Esophagus muscularis mucosa (tissue), 4 donors: ENCODE measurements at regions not wholly inside any gene's neighbourhood (a gene's known extent, or its start where the extent isn't known, plus 50 kb on each side); places are given as distances from the start of the nearest gene placed in this dataset.

ENCODE experiments used
- DNase-seq: peaks from one replicate; pipeline ENCODE4 v3.0.0-alpha.2; 2017; ENCODE audit errors: extremely low spot score
- H3K27ac ChIP-seq, 4 donors: fragments of 200-600 bp; sonication (generic); replicated peaks in 1 of 4; 1 replicate in 3 of 4; 2 replicates in 1 of 4; pipeline ENCODE4 v1.5.1; 2016 to 2019; ENCODE audit warnings: mild to moderate bottlenecking in 1 of 4
- H3K27me3 ChIP-seq, 4 donors: fragments of 200-600 bp; sonication (generic); one replicate each; pipeline versions ENCODE4 v1.5.1 to v1.6.0; 2016 to 2019
- H3K36me3 ChIP-seq, 4 donors: fragments of 200-600 bp; sonication (generic); one replicate each; pipeline ENCODE4 v1.5.1; 2016 to 2019
- H3K4me1 ChIP-seq, 4 donors: fragments of 200-600 bp; sonication (generic); one replicate each; pipeline ENCODE4 v1.5.1; 2016 to 2019
- H3K4me3 ChIP-seq, 4 donors: fragments of 200-600 bp; sonication (generic); 1 replicate in 2 of 4; 2 replicates in 2 of 4; pipeline ENCODE4 v1.5.1; 2016 to 2019; ENCODE audit warnings: mild to moderate bottlenecking in 4 of 4, moderate library complexity in 1 of 4
- H3K9me3 ChIP-seq, 4 donors: fragments of 200-600 bp; sonication (generic); 1 replicate in 3 of 4; 2 replicates in 1 of 4; pipeline ENCODE4 v1.5.1; 2016 to 2019
- EP300 ChIP-seq: sonication (generic); formaldehyde crosslinking; IDR thresholded peaks from one replicate; pipeline ENCODE4 v1.6.1; 2017; ENCODE audit warnings: antibody characterized with exemption
- POLR2A ChIP-seq: fragments of 450-650 bp; IDR thresholded peaks from one replicate; pipeline ENCODE4 v1.6.1; 2017; ENCODE audit warnings: antibody characterized with exemption, moderate library complexity, mild to moderate bottlenecking, low read depth
- POLR2AphosphoS5 ChIP-seq, 2 donors: sonication (generic); formaldehyde crosslinking; IDR thresholded peaks; one replicate each; pipeline ENCODE4 v1.6.1; 2017; ENCODE audit warnings: antibody characterized with exemption in 2 of 2
- WGBS: methylation state at CpG from one replicate; pipeline ENCODE4 v1.1.5; 2018; 5-methylcytosine and 5-hydroxymethylcytosine counted together
- intact Hi-C: fragments of 100-400 bp; cut with DNase I; formaldehyde crosslinking; loops from one replicate; pipeline ENCODE4 v1.15.1; 2023
- TF ChIP-seq, protein P1 (sequence below), 3 experiments: fragments of 200-600 bp in 2 of 3; fragments of 450-650 bp in 1 of 3; sonication (generic) in 2 of 3; IDR thresholded peaks; one replicate each; pipeline ENCODE4 v1.5.1; 2017 to 2019; ENCODE audit warnings: antibody characterized with exemption in 3 of 3, mild to moderate bottlenecking in 2 of 3, moderate library complexity in 1 of 3

DNA sequence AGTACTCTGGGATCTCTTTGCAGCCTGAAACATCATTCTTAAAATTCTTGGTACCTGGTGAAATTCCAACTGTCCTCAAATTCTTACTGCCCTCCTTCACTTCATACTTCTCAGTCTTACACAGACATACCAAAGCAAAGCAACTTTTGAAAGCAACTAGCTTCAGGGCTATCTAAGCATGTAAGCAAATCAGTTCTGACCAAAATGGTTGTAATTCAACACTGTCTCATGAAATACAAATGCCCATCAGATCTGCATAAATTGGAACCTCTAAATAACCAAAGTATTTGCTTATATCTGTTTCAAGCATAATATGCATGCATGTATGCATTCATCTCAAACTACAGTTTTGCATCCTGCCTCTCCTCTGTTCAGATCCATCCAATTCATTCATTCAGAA lies 308.1 kb upstream of the PPARGC1A start:
- TF ChIP-seq POLR2AphosphoS5 (IDR thresholded peaks at IDR 0.05): no peak
- no peak for TF ChIP-seq POLR2A
- TF ChIP-seq EP300: no peak
- TF ChIP-seq, protein P1, sequence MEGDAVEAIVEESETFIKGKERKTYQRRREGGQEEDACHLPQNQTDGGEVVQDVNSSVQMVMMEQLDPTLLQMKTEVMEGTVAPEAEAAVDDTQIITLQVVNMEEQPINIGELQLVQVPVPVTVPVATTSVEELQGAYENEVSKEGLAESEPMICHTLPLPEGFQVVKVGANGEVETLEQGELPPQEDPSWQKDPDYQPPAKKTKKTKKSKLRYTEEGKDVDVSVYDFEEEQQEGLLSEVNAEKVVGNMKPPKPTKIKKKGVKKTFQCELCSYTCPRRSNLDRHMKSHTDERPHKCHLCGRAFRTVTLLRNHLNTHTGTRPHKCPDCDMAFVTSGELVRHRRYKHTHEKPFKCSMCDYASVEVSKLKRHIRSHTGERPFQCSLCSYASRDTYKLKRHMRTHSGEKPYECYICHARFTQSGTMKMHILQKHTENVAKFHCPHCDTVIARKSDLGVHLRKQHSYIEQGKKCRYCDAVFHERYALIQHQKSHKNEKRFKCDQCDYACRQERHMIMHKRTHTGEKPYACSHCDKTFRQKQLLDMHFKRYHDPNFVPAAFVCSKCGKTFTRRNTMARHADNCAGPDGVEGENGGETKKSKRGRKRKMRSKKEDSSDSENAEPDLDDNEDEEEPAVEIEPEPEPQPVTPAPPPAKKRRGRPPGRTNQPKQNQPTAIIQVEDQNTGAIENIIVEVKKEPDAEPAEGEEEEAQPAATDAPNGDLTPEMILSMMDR (IDR thresholded peaks at IDR 0.05): no peak
- Histone ChIP-seq H3K36me3 (no peaks in the 10 kb centered on the region), H3K27me3 (no peaks in the 10 kb centered on the region), H3K4me1 (no peaks in the 10 kb centered on the region), H3K27ac (no peak overlapping the region), H3K9me3 (no peaks in the 10 kb centered on the region), H3K4me3 (no peak overlapping the region)
- DNase-seq: no peak
- intact Hi-C loops: no loop called here

DNA sequence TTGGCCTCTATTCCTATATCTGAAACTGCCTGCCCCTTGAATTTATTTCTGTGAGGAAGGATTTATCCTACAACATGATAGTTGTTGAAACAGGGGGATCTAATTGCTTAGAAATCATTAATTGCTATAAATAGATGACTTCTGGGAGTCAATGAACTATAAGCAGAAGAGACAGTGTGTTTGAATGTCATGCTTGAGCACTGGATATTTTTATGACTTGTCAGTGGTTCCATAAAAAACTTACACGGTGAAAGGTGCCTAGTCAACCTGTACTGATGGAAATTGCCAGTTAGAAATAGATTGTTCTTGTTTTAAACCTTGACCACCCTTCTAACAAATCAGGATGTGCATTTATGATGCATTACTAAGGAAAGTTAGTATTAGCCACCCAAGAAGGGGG lies 306.9 kb upstream of the PPARGC1A start:
- peaks cover 0 to under 1% (median 0%) of the 10 kb centered on the region in 4 donors for H3K4me1 ChIP-seq
- intact Hi-C loops: no loop called here
- H3K27ac ChIP-seq: no peak overlapping the region
- no peaks in the 10 kb centered on the region for H3K9me3 ChIP-seq
- H3K4me3 ChIP-seq: no peak overlapping the region
- H3K36me3 ChIP-seq: no peaks in the 10 kb centered on the region
- DNase-seq: no peak
- TF ChIP-seq EP300 (no peak), POLR2A (no peak), POLR2AphosphoS5 (IDR thresholded peaks at IDR 0.05) (no peak)
- TF ChIP-seq, protein P1 (IDR thresholded peaks at IDR 0.05): no peak
- 58% methylated on average over 1 of the region's 1 CpG for WGBS
- H3K27me3 ChIP-seq: no peaks in the 10 kb centered on the region

GRCh38 chr4:24195991-24196736 lies 306.3 kb upstream of the PPARGC1A start:
- Histone ChIP-seq H3K9me3 (no peaks in the 10 kb centered on the region), H3K4me3 (no peak overlapping the region), H3K27me3 (no peaks in the 10 kb centered on the region), H3K4me1 (peaks cover 0 to 7% (median 0%) of the 10 kb centered on the region in 4 donors), H3K36me3 (no peaks in the 10 kb centered on the region), H3K27ac (no peak overlapping the region)
- no peak for TF ChIP-seq POLR2AphosphoS5 (IDR thresholded peaks at IDR 0.05)
- TF ChIP-seq EP300: no peak
- TF ChIP-seq, protein P1 (IDR thresholded peaks at IDR 0.05): no peak
- TF ChIP-seq POLR2A: no peak
- no peak for DNase-seq
- 57% methylated on average over 3 of the region's 3 CpGs for WGBS
- intact Hi-C loops: no loop called here

DNA sequence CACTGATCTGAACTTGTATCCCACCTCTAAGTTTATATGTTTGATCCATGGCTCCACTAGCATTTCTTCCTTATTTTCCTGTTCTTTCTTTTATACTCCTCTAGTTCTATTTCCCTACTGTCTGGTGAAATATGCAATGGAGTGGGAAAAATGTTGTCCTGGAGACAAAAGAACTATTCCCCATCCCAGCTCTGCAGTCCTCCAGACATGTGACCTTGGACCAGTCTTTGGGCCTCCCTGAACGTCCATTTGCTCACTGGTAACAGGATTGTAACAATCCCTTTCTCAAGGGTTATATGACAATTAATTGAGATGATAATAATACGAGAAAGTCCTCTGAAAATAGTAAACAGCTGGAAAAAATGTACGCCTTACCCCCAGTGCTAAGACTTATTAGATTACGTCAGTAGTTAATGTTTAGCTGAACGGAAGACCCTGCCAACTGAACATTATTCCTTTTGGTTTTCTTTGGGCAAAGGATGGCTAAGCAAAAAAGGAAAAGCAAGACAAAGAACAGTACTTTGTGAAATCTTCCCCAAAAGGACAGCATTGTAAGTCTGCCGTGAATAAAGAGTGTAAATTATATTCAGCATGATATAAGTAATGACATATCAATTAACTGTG lies 302.3 kb upstream of the PPARGC1A start:
- H3K4me3 ChIP-seq: no peak overlapping the region
- WGBS: 85% methylated on average over 6 of the region's 6 CpGs
- DNase-seq: no peak

More for the DNA sequence above, 302.3 kb upstream of the PPARGC1A start:
- intact Hi-C loops: no loop called here
- Histone ChIP-seq H3K9me3 (no peaks in the 10 kb centered on the region), H3K4me1 (peaks cover 0 to 10% (median 0%) of the 10 kb centered on the region in 4 donors), H3K27me3 (no peaks in the 10 kb centered on the region), H3K27ac (no peak overlapping the region), H3K36me3 (no peaks in the 10 kb centered on the region)
- TF ChIP-seq POLR2A: no peak
- no peak for TF ChIP-seq POLR2AphosphoS5 (IDR thresholded peaks at IDR 0.05)
- TF ChIP-seq, protein P1 (IDR thresholded peaks at IDR 0.05): no peak
- TF ChIP-seq EP300: no peak
